ENCODE measurements at regions not wholly inside any gene's neighbourhood (a gene's known extent, or its start where the extent isn't known, plus 50 kb on each side); places are given as distances from the start of the nearest gene placed in this dataset.

DNA sequence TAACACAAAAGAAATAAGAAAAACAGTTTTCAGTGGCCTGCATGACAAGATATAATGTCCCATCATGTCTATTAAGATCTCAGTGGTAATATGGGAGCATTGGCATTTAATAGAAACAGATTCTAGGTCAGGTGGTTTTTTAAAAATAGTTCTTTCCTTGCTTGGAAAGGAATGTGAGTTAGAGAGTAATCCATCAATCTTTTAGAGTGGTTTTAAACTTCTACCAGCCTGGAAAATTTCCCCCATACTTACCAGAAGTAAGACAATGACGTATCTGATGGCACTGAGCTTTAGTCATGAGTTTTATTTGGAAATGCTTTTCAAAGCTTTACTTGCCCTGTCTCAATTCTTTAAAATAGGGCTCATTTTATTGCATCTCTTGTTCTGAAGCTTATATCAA lies 441.7 kb upstream of the SMIM21 start:
- intact Hi-C loops (cut with DNase I) = no loop called here
- no peak overlapping the region for H3K27ac ChIP-seq (ENCODE audit: low read length)

DNA sequence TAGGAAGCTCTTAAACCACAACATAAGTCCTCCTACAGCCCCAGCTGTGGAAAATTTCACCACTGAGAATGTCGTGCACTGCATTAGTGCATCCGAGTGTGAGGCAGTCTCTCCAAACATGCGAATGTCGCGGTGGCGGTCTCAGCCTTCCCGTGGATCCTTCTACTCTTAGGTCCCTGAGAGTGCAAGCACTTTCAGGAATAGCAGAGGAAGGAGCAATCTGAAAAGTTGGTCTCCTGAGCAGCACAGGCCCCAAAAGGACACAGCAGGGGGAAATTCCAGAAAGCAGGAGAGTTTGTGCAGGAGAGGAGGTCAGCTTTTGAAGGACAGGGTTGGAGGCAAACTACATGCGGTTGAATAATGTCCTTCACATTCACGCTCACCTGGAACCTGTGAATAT lies 440.5 kb upstream of the SMIM21 start:
- Histone ChIP-seq H3K27me3 (ENCODE audit: control insufficient read depth, insufficient read depth) (no peaks in the 10 kb centered on the region), H3K27ac (ENCODE audit: low read length) (no peak overlapping the region), H3K4me3 (ENCODE audit: low read length) (no peak overlapping the region), H3K4me1 (ENCODE audit: control insufficient read depth, insufficient read depth, low read length) (no peaks in the 10 kb centered on the region), H3K9me3 (ENCODE audit: control insufficient read depth, low read length) (no peaks in the 10 kb centered on the region)
- no peak for ATAC-seq
- WGBS = 84% methylated on average over 9 of the region's 9 CpGs
- no peak for DNase-seq
- intact Hi-C loops (cut with DNase I) = no loop called here

More for the DNA sequence above, 441.7 kb upstream of the SMIM21 start:
- 40% methylated on average over 1 of the region's 1 CpG for WGBS
- no peak for DNase-seq
- no peaks in the 10 kb centered on the region for H3K9me3 ChIP-seq (ENCODE audit: control insufficient read depth, low read length)
- no peak for ATAC-seq
- no peaks in the 10 kb centered on the region for H3K4me1 ChIP-seq (ENCODE audit: control insufficient read depth, insufficient read depth, low read length)
- H3K27me3 ChIP-seq (ENCODE audit: control insufficient read depth, insufficient read depth) = no peaks in the 10 kb centered on the region
- no peak overlapping the region for H3K4me3 ChIP-seq (ENCODE audit: low read length)

DNA sequence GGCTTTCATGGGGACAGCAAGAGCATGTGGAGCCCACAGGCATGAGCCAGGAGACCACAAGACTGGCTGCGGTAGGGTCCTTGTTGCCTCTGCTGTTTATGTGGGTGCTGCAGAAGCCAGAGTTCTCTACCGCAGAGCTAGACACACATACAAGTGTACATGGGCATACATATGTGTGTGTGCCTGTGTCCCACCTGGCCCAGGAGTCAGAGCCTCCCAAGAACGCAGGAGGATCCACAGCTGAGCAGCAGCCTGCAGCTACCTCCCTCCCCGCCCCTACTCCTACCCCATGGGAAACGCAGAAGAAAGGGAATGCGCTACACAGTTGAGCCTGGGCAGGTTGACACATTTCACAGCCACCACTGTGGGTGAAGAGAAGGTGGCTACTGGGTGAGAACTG lies 438.1 kb upstream of the SMIM21 start:
- no peak overlapping the region for H3K4me3 ChIP-seq (ENCODE audit: low read length)
- no peak overlapping the region for H3K27ac ChIP-seq (ENCODE audit: low read length)
- WGBS = 94% methylated on average over 6 of the region's 6 CpGs
- DNase-seq = no peak
- intact Hi-C loops (cut with DNase I) = no loop called here
- ATAC-seq = peak in 1 of 2 donors; percentile 24
- H3K27me3 ChIP-seq (ENCODE audit: control insufficient read depth, insufficient read depth) = no peaks in the 10 kb centered on the region
- H3K4me1 ChIP-seq (ENCODE audit: control insufficient read depth, insufficient read depth, low read length) = no peaks in the 10 kb centered on the region
- no peaks in the 10 kb centered on the region for H3K9me3 ChIP-seq (ENCODE audit: control insufficient read depth, low read length)

DNA sequence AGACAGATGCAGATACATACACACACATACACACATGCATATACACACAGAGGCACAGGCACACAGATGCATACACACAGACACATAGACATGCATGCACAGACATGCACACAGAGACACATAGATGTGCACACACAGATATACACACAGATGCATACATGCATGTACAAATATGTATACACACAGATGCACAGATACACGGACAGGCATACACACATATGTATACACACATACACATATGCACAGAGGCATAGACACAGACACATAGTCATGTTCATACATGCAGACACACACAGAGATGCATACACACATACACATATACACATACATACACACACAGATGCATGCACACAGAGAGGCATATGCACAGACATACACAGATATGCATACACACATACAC lies 437.3 kb upstream of the SMIM21 start:
- Histone ChIP-seq H3K27me3 (ENCODE audit: control insufficient read depth, insufficient read depth) (no peaks in the 10 kb centered on the region), H3K9me3 (ENCODE audit: control insufficient read depth, low read length) (no peaks in the 10 kb centered on the region), H3K4me1 (ENCODE audit: control insufficient read depth, insufficient read depth, low read length) (no peaks in the 10 kb centered on the region), H3K27ac (ENCODE audit: low read length) (no peak overlapping the region), H3K4me3 (ENCODE audit: low read length) (no peak overlapping the region)
- no peak for ATAC-seq
- intact Hi-C loops (cut with DNase I) = no loop called here
- no peak for DNase-seq
- 87% methylated on average over 1 of the region's 1 CpG for WGBS

DNA sequence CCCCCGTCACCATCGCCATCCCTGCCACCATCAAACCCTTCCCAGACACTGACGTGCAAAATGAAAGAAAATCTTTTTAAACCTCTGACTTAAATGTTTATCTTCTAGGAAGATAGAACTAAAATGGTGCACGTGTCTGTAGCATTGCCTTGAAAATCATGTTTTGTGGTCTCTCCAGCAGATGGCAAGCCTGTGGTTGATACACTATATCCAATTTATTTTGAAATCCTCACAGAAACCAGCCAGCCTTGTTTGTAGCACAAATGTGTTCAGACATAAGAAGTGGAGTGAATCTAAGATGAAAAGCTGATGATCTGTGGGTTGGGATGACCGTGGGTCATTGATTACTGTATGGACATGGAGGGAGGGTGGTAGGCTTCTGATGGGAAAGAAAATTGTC lies 436.2 kb upstream of the SMIM21 start:
- Histone ChIP-seq H3K27me3 (ENCODE audit: control insufficient read depth, insufficient read depth) (no peaks in the 10 kb centered on the region), H3K27ac (ENCODE audit: low read length) (no peak overlapping the region), H3K4me1 (ENCODE audit: control insufficient read depth, insufficient read depth, low read length) (no peaks in the 10 kb centered on the region), H3K9me3 (ENCODE audit: control insufficient read depth, low read length) (no peaks in the 10 kb centered on the region), H3K4me3 (ENCODE audit: low read length) (no peak overlapping the region)
- intact Hi-C loops (cut with DNase I) = no loop called here
- ATAC-seq (no peak), DNase-seq (no peak)
- WGBS = 77% methylated on average over 5 of the region's 5 CpGs

DNA sequence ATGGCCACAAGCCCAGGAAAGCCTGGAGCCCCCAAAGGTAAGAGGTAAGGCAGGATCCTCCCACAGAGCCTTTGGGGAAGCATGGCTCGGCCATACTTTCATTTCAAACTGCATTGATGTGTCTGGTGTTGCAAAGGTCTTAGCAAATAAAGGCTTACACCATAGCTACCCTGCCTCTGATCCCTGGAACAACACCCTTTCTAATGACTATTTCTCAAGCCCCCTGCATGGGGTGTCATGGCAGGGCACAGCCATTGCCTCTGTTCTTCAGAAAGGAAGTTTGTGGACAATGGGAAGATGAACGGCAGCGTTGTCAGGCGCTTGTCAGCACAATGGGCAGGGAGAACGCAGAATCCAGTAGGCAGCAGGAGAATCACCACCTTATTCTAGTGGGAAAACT lies 435.0 kb upstream of the SMIM21 start:
- no peaks in the 10 kb centered on the region for H3K9me3 ChIP-seq (ENCODE audit: control insufficient read depth, low read length)
- intact Hi-C loops (cut with DNase I) = no loop called here
- no peak for ATAC-seq
- no peak for DNase-seq
- WGBS = 91% methylated on average over 5 of the region's 5 CpGs
- no peaks in the 10 kb centered on the region for H3K27me3 ChIP-seq (ENCODE audit: control insufficient read depth, insufficient read depth)
- no peak overlapping the region for H3K4me3 ChIP-seq (ENCODE audit: low read length)
- no peaks in the 10 kb centered on the region for H3K4me1 ChIP-seq (ENCODE audit: control insufficient read depth, insufficient read depth, low read length)
- no peak overlapping the region for H3K27ac ChIP-seq (ENCODE audit: low read length)

DNA sequence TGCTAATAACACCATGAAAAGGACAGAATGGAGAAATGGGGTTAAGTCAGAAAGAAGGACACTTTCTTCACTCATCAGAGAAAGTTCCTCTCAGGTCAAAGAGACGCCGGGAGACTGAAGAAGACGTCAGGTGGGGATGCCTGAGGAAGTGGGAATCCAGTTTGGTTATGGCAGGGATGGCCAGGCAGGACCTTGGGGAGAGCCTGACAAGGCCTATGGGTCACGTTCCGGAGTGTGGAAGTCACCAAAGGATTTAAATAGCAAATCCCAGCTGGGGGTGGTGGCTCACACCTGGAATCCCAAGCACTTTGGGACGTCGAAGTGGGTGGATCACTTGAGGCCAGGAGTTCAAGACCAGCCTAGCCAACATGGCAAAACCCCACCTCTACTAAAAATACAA lies 432.7 kb upstream of the SMIM21 start:
- ATAC-seq (no peak), DNase-seq (no peak)
- Histone ChIP-seq H3K27me3 (ENCODE audit: control insufficient read depth, insufficient read depth) (no peaks in the 10 kb centered on the region), H3K4me3 (ENCODE audit: low read length) (no peak overlapping the region), H3K4me1 (ENCODE audit: control insufficient read depth, insufficient read depth, low read length) (no peaks in the 10 kb centered on the region), H3K9me3 (ENCODE audit: control insufficient read depth, low read length) (no peaks in the 10 kb centered on the region), H3K27ac (ENCODE audit: low read length) (no peak overlapping the region)
- WGBS = 87% methylated on average over 7 of the region's 7 CpGs
- intact Hi-C loops (cut with DNase I) = no loop called here

DNA sequence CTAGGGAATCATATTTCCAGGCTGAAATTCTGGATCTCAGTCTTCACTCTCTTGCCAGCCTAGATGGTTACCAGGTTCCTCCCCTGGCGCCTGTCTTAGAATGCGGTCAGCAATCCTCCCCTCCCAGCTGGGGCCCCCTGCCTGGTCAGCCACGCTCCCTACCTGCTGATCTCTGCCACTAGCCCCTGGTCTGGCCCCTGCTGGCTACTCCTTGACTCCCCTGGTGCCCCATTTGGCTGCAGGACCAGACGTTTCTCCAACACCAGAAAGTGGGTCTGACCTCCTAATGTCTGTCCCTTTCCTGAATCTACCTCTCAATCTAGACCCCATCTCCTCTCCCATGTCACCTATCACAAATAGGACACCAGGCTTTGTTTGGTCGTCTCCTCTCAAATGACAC lies 432.0 kb upstream of the SMIM21 start:
- WGBS = 75% methylated on average over 5 of the region's 5 CpGs
- intact Hi-C loops (cut with DNase I) = no loop called here
- no peak for ATAC-seq
- no peaks in the 10 kb centered on the region for H3K4me1 ChIP-seq (ENCODE audit: control insufficient read depth, insufficient read depth, low read length)
- H3K27ac ChIP-seq (ENCODE audit: low read length) = no peak overlapping the region
- no peak overlapping the region for H3K4me3 ChIP-seq (ENCODE audit: low read length)
- H3K9me3 ChIP-seq (ENCODE audit: control insufficient read depth, low read length) = no peaks in the 10 kb centered on the region
- no peaks in the 10 kb centered on the region for H3K27me3 ChIP-seq (ENCODE audit: control insufficient read depth, insufficient read depth)
- DNase-seq = no peak

DNA sequence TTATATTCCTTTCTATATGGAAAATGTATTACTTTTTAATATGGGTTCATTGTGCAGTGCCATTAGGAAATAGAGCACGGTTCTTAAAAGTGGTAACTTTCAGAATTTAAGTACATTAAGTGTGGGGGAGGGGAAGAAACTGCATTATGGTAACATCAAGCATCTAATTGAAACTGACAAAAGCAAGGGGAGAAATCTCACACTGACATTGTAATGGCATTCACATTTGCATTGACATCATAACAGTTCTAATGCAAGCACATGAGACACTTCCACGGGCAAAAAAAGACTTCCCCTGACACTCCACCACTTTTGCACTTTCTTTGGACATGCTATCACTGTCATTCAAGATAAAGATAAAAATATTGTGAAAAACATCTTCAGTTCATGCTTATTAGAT lies 431.3 kb upstream of the SMIM21 start:
- intact Hi-C loops (cut with DNase I) = no loop called here
- no peaks in the 10 kb centered on the region for H3K27me3 ChIP-seq (ENCODE audit: control insufficient read depth, insufficient read depth)
- H3K27ac ChIP-seq (ENCODE audit: low read length) = no peak overlapping the region
- ATAC-seq (no peak), DNase-seq (no peak)
- H3K4me1 ChIP-seq (ENCODE audit: control insufficient read depth, insufficient read depth, low read length) = no peaks in the 10 kb centered on the region
- no peak overlapping the region for H3K4me3 ChIP-seq (ENCODE audit: low read length)
- no peaks in the 10 kb centered on the region for H3K9me3 ChIP-seq (ENCODE audit: control insufficient read depth, low read length)
- 54% methylated on average over 2 of the region's 2 CpGs for WGBS

DNA sequence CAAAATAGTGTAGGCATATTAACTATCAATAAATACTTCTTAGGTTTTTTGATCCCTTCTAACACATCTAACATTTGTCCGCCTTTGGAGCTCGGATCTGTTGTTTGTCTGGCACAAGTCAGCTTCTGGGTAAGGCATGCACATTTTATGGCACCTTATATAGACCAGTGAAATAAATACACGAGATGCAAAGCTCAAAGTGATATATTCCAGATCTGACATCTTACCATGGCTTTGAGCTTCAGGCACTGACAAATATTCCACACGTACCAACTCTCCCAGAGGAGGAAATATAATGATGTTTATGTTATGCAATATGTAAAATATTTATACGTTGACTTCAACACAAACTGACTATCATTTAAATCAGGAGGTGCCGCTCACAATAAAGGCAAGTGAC lies 430.1 kb upstream of the SMIM21 start:
- DNase-seq = no peak
- no peaks in the 10 kb centered on the region for H3K27me3 ChIP-seq (ENCODE audit: control insufficient read depth, insufficient read depth)
- H3K9me3 ChIP-seq (ENCODE audit: control insufficient read depth, low read length) = no peaks in the 10 kb centered on the region
- H3K4me3 ChIP-seq (ENCODE audit: low read length) = no peak overlapping the region
- intact Hi-C loops (cut with DNase I) = no loop called here
- WGBS = 75% methylated on average over 6 of the region's 6 CpGs
- H3K27ac ChIP-seq (ENCODE audit: low read length) = no peak overlapping the region
- no peaks in the 10 kb centered on the region for H3K4me1 ChIP-seq (ENCODE audit: control insufficient read depth, insufficient read depth, low read length)
- ATAC-seq = no peak

DNA sequence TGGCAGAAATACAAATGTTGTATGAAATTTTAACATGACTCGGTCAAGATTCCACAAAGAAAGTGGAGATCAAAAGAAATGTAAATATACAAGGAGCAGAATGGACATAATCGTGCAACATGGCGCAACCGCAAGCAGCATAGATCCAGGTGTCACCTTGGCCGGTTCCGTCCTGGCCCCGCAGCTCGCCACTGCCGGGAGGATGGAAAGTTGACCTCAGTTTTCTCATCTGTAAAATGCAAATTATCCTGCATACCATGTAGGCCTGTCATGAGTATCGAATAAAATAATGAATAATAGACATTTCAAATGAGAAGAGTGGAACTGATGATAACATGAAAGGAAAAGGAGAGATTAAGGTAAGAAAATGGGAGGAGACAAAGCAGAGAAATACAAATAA lies 427.3 kb upstream of the SMIM21 start:
- intact Hi-C loops (cut with DNase I) = no loop called here
- no peak overlapping the region for H3K27ac ChIP-seq (ENCODE audit: low read length)
- WGBS = 94% methylated on average over 10 of the region's 10 CpGs
- H3K27me3 ChIP-seq (ENCODE audit: control insufficient read depth, insufficient read depth) = no peaks in the 10 kb centered on the region
- no peaks in the 10 kb centered on the region for H3K9me3 ChIP-seq (ENCODE audit: control insufficient read depth, low read length)
- ATAC-seq = no peak
- no peak for DNase-seq
- no peaks in the 10 kb centered on the region for H3K4me1 ChIP-seq (ENCODE audit: control insufficient read depth, insufficient read depth, low read length)
- no peak overlapping the region for H3K4me3 ChIP-seq (ENCODE audit: low read length)

DNA sequence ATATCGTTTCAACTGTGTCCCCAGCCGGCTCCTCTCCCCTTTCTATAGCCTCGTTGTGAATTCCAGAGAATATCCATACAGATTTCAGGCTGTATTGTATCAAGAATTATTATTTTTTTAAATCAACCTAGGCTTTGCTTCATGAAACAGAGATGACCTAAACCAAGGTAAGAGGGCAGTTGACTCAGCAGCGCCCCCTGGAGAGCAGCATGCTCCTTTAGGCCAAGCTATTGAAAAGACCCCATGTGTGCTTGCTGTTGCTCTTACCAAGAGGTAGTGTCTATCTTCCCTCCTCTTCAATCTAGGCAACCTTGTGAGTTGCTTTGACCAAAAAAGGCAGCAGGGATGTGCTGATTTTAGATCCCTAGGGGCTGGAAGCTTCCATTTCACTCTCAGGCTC lies 426.7 kb upstream of the SMIM21 start:
- ATAC-seq = no peak
- no peak overlapping the region for H3K27ac ChIP-seq (ENCODE audit: low read length)
- no peaks in the 10 kb centered on the region for H3K9me3 ChIP-seq (ENCODE audit: control insufficient read depth, low read length)
- intact Hi-C loops (cut with DNase I) = no loop called here
- H3K27me3 ChIP-seq (ENCODE audit: control insufficient read depth, insufficient read depth) = no peaks in the 10 kb centered on the region
- WGBS = 74% methylated on average over 4 of the region's 4 CpGs
- no peaks in the 10 kb centered on the region for H3K4me1 ChIP-seq (ENCODE audit: control insufficient read depth, insufficient read depth, low read length)
- DNase-seq = no peak
- no peak overlapping the region for H3K4me3 ChIP-seq (ENCODE audit: low read length)

Measured in right cardiac atrium (tissue), 5 donors.